Liver (tissue), 2 donors: ENCODE measurements at regions not wholly inside any gene's neighbourhood (a gene's known extent, or its start where the extent isn't known, plus 50 kb on each side); places are given as distances from the start of the nearest gene placed in this dataset.

Experiments
- CTCF ChIP-seq: fragments of 150-350 bp; IDR thresholded peaks from 2 replicates; pipeline ENCODE4 v1.5.1; 2017; ENCODE audit warnings: improper control_type of control experiment, low read depth, low read length; ENCODE audit not compliant: missing input control
- FOXA1 ChIP-seq: IDR thresholded peaks from 2 replicates; pipeline ENCODE4 v1.6.1; 2016; ENCODE audit warnings: antibody characterized with exemption
- MAX ChIP-seq: IDR thresholded peaks from 2 replicates; pipeline ENCODE4 v1.6.1; 2016; ENCODE audit warnings: antibody characterized with exemption
- ZBTB33 ChIP-seq: IDR thresholded peaks from 2 replicates; pipeline ENCODE4 v1.6.1; 2016; ENCODE audit warnings: antibody characterized with exemption
- donor health status: healthy.

GRCh38 chr7:131141443-131141967 lies 186.2 kb upstream of the MKLN1 start:
- TF ChIP-seq CTCF (no peak), MAX (no peak), FOXA1 (no peak), ZBTB33 (no peak)
